GM23338 (cell line): ENCODE measurements at regions not wholly inside any gene's neighbourhood (a gene's known extent, or its start where the extent isn't known, plus 50 kb on each side); places are given as distances from the start of the nearest gene placed in this dataset.

ENCODE experiments used
- CREB1 ChIP-seq: fragments of 250-450 bp; sonication (Bioruptor Pico); IDR thresholded peaks from 2 replicates; pipeline ENCODE4 v1.5.0; 2020; ENCODE audit warnings: low read depth, mild to moderate bottlenecking, moderate library complexity
- EZH2 ChIP-seq: fragments of 200-600 bp; sonication (generic); IDR thresholded peaks from one replicate; pipeline ENCODE4 v1.8.0; 2017; ENCODE audit warnings: antibody characterized with exemption, mild to moderate bottlenecking, low read depth; ENCODE audit not compliant: unreplicated experiment
- EZH2phosphoT487 ChIP-seq: fragments of 200-600 bp; sonication (generic); IDR thresholded peaks from one replicate; pipeline ENCODE4 v1.8.1; 2018; ENCODE audit warnings: antibody characterized with exemption; ENCODE audit not compliant: unreplicated experiment
- JUNB ChIP-seq: IDR thresholded peaks from one replicate; pipeline ENCODE4 v1.6.1; 2016; ENCODE audit warnings: antibody characterized with exemption; ENCODE audit not compliant: unreplicated experiment
- POLR2AphosphoS5 ChIP-seq: IDR thresholded peaks from 2 replicates; pipeline ENCODE4 v1.6.1; 2016; ENCODE audit warnings: antibody characterized with exemption, low read depth
- ZNF114 ChIP-seq: fragments of 250-450 bp; sonication (Bioruptor Pico); IDR thresholded peaks from 2 replicates; pipeline ENCODE4 v1.5.0; 2020; ENCODE audit warnings: mild to moderate bottlenecking, moderate library complexity
- ZNF331 ChIP-seq: fragments of 250-450 bp; sonication (Bioruptor Pico); IDR thresholded peaks from 2 replicates; pipeline ENCODE4 v1.5.0; 2020; ENCODE audit warnings: low read depth, mild to moderate bottlenecking, moderate library complexity
- TF ChIP-seq, protein P1 (sequence below), 2 experiments: fragments of 200-600 bp in 1 of 2; sonication (generic) in 1 of 2; conservative IDR thresholded peaks; 2 replicates each; pipeline versions ENCODE4 v1.5.1 to v1.6.1; 2016 to 2017; ENCODE audit warnings: antibody characterized with exemption in 2 of 2, low read depth in 2 of 2, mild to moderate bottlenecking in 2 of 2, moderate library complexity in 1 of 2
- TF ChIP-seq, protein P2 (sequence below): IDR thresholded peaks from one replicate; pipeline ENCODE4 v1.6.1; 2018; ENCODE audit warnings: antibody characterized with exemption; ENCODE audit not compliant: unreplicated experiment
- TF ChIP-seq, protein P3 (sequence below): IDR thresholded peaks from 2 replicates; pipeline ENCODE4 v1.6.1; 2016; ENCODE audit warnings: antibody characterized with exemption
- TF ChIP-seq, protein P4 (sequence below): fragments of 250-450 bp; sonication (Bioruptor Pico); IDR thresholded peaks from 2 replicates; pipeline ENCODE4 v1.5.0; 2020; ENCODE audit warnings: mild to moderate bottlenecking, moderate library complexity

DNA sequence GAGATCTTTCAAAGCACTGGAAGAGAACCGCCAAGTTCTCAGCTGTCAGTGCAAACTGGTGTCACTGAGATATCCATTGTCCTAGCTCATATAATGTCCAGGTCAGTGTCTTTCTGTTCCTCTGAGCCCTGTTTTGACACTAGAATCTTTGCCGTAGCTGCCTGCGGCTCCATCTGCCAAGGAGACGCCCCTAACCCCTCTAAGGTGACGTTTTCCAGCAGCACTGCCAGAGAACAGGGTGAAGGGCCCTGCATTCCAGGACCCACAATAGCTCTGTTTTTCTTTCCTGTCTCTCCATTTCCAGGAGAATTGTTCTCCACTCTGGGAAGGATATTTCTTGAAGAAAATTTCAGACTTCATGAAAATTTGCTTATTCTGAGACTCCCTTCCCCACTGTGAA, 181.7 kb upstream of the SLC39A10 start:
- no peak for TF ChIP-seq POLR2AphosphoS5
- TF ChIP-seq, protein P1, sequence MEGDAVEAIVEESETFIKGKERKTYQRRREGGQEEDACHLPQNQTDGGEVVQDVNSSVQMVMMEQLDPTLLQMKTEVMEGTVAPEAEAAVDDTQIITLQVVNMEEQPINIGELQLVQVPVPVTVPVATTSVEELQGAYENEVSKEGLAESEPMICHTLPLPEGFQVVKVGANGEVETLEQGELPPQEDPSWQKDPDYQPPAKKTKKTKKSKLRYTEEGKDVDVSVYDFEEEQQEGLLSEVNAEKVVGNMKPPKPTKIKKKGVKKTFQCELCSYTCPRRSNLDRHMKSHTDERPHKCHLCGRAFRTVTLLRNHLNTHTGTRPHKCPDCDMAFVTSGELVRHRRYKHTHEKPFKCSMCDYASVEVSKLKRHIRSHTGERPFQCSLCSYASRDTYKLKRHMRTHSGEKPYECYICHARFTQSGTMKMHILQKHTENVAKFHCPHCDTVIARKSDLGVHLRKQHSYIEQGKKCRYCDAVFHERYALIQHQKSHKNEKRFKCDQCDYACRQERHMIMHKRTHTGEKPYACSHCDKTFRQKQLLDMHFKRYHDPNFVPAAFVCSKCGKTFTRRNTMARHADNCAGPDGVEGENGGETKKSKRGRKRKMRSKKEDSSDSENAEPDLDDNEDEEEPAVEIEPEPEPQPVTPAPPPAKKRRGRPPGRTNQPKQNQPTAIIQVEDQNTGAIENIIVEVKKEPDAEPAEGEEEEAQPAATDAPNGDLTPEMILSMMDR (conservative IDR thresholded peaks at IDR 0.05; ENCODE audit: low read depth in 2 of 2) = no peak
- TF ChIP-seq, protein P2, sequence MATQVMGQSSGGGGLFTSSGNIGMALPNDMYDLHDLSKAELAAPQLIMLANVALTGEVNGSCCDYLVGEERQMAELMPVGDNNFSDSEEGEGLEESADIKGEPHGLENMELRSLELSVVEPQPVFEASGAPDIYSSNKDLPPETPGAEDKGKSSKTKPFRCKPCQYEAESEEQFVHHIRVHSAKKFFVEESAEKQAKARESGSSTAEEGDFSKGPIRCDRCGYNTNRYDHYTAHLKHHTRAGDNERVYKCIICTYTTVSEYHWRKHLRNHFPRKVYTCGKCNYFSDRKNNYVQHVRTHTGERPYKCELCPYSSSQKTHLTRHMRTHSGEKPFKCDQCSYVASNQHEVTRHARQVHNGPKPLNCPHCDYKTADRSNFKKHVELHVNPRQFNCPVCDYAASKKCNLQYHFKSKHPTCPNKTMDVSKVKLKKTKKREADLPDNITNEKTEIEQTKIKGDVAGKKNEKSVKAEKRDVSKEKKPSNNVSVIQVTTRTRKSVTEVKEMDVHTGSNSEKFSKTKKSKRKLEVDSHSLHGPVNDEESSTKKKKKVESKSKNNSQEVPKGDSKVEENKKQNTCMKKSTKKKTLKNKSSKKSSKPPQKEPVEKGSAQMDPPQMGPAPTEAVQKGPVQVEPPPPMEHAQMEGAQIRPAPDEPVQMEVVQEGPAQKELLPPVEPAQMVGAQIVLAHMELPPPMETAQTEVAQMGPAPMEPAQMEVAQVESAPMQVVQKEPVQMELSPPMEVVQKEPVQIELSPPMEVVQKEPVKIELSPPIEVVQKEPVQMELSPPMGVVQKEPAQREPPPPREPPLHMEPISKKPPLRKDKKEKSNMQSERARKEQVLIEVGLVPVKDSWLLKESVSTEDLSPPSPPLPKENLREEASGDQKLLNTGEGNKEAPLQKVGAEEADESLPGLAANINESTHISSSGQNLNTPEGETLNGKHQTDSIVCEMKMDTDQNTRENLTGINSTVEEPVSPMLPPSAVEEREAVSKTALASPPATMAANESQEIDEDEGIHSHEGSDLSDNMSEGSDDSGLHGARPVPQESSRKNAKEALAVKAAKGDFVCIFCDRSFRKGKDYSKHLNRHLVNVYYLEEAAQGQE = no peak
- no peak for TF ChIP-seq EZH2
- TF ChIP-seq CREB1 (CRISPR knock-in tag) = no peak
- no peak for TF ChIP-seq JUNB
- TF ChIP-seq, protein P3, sequence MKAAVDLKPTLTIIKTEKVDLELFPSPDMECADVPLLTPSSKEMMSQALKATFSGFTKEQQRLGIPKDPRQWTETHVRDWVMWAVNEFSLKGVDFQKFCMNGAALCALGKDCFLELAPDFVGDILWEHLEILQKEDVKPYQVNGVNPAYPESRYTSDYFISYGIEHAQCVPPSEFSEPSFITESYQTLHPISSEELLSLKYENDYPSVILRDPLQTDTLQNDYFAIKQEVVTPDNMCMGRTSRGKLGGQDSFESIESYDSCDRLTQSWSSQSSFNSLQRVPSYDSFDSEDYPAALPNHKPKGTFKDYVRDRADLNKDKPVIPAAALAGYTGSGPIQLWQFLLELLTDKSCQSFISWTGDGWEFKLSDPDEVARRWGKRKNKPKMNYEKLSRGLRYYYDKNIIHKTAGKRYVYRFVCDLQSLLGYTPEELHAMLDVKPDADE = no peak
- no peak for TF ChIP-seq EZH2phosphoT487
- TF ChIP-seq, protein P4, sequence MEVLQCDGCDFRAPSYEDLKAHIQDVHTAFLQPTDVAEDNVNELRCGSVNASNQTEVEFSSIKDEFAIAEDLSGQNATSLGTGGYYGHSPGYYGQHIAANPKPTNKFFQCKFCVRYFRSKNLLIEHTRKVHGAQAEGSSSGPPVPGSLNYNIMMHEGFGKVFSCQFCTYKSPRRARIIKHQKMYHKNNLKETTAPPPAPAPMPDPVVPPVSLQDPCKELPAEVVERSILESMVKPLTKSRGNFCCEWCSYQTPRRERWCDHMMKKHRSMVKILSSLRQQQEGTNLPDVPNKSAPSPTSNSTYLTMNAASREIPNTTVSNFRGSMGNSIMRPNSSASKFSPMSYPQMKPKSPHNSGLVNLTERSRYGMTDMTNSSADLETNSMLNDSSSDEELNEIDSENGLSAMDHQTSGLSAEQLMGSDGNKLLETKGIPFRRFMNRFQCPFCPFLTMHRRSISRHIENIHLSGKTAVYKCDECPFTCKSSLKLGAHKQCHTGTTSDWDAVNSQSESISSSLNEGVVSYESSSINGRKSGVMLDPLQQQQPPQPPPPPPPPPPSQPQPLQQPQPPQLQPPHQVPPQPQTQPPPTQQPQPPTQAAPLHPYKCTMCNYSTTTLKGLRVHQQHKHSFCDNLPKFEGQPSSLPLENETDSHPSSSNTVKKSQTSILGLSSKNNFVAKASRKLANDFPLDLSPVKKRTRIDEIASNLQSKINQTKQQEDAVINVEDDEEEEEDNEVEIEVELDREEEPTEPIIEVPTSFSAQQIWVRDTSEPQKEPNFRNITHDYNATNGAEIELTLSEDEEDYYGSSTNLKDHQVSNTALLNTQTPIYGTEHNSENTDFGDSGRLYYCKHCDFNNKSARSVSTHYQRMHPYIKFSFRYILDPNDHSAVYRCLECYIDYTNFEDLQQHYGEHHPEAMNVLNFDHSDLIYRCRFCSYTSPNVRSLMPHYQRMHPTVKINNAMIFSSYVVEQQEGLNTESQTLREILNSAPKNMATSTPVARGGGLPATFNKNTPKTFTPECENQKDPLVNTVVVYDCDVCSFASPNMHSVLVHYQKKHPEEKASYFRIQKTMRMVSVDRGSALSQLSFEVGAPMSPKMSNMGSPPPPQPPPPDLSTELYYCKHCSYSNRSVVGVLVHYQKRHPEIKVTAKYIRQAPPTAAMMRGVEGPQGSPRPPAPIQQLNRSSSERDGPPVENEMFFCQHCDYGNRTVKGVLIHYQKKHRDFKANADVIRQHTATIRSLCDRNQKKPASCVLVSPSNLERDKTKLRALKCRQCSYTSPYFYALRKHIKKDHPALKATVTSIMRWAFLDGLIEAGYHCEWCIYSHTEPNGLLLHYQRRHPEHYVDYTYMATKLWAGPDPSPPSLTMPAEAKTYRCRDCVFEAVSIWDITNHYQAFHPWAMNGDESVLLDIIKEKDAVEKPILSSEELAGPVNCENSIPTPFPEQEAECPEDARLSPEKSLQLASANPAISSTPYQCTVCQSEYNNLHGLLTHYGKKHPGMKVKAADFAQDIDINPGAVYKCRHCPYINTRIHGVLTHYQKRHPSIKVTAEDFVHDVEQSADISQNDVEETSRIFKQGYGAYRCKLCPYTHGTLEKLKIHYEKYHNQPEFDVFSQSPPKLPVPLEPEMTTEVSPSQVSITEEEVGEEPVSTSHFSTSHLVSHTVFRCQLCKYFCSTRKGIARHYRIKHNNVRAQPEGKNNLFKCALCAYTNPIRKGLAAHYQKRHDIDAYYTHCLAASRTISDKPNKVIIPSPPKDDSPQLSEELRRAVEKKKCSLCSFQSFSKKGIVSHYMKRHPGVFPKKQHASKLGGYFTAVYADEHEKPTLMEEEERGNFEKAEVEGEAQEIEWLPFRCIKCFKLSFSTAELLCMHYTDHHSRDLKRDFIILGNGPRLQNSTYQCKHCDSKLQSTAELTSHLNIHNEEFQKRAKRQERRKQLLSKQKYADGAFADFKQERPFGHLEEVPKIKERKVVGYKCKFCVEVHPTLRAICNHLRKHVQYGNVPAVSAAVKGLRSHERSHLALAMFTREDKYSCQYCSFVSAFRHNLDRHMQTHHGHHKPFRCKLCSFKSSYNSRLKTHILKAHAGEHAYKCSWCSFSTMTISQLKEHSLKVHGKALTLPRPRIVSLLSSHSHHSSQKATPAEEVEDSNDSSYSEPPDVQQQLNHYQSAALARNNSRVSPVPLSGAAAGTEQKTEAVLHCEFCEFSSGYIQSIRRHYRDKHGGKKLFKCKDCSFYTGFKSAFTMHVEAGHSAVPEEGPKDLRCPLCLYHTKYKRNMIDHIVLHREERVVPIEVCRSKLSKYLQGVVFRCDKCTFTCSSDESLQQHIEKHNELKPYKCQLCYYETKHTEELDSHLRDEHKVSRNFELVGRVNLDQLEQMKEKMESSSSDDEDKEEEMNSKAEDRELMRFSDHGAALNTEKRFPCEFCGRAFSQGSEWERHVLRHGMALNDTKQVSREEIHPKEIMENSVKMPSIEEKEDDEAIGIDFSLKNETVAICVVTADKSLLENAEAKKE (CRISPR knock-in tag) = no peak
- TF ChIP-seq ZNF114 (CRISPR knock-in tag) = no peak
- TF ChIP-seq ZNF331 (CRISPR knock-in tag) = no peak
